ENCODE measurements at regions not wholly inside any gene's neighbourhood (a gene's known extent, or its start where the extent isn't known, plus 50 kb on each side); places are given as distances from the start of the nearest gene placed in this dataset.
"Not testable (repeated sequence)": the region's sequence is repeated elsewhere in the genome, so short reads cannot be mapped to it uniquely, and the experiment has no call there.

DNA sequence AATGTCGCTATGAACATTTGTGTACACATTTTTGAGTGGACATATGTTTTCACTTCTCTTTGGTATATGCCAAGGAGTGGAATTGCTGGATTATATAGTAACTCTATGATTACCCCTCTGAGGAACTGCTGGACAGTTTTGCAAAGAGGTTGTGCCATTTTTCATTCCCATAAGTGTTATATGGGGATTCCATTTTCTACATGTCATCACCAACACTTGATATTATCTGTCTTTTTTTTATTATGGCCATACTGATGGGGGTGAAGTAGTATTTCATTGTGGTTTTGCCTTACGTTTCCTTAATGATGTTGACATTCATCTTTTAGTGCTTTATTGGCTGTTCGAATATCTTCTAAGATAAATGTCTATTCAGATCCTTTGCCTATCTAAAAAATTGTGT lies 171.8 kb upstream of the LAMA2 start:
- intact Hi-C loops (cut with DNase I): no loop called here
- H3K36me3 ChIP-seq: no peaks in the 10 kb centered on the region
- H3K4me3 ChIP-seq: no peak overlapping the region
- H3K4me1 ChIP-seq: no peaks in the 10 kb centered on the region
- no peaks in the 10 kb centered on the region for H3K9me3 ChIP-seq
- no peak for DNase-seq (ENCODE audit: low spot score in 2 of 2)
- H3K27me3 ChIP-seq: no peaks in the 10 kb centered on the region
- H3K27ac ChIP-seq: no peak overlapping the region
- TF ChIP-seq, protein P1, sequence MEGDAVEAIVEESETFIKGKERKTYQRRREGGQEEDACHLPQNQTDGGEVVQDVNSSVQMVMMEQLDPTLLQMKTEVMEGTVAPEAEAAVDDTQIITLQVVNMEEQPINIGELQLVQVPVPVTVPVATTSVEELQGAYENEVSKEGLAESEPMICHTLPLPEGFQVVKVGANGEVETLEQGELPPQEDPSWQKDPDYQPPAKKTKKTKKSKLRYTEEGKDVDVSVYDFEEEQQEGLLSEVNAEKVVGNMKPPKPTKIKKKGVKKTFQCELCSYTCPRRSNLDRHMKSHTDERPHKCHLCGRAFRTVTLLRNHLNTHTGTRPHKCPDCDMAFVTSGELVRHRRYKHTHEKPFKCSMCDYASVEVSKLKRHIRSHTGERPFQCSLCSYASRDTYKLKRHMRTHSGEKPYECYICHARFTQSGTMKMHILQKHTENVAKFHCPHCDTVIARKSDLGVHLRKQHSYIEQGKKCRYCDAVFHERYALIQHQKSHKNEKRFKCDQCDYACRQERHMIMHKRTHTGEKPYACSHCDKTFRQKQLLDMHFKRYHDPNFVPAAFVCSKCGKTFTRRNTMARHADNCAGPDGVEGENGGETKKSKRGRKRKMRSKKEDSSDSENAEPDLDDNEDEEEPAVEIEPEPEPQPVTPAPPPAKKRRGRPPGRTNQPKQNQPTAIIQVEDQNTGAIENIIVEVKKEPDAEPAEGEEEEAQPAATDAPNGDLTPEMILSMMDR (IDR thresholded peaks at IDR 0.05): no peak

DNA sequence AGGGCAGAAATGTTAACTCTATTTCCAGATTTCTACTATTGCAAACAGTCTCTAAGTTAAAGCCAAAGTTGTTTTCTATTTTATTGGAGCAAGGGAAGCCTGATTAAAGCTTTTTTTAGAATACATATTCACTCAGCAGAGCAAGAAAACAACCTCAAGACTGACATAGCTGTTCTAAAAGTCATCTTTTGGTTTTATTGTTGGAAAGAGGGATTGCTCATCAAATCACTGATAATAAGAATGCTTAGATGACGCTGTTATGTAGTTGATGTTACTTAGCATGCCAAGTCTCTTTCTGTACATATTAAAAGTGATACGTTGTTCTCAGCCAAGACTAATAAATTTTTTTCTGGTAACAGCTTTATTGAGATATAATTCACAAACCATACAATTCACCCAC lies 172.6 kb upstream of the LAMA2 start:
- H3K9me3 ChIP-seq: no peaks in the 10 kb centered on the region
- DNase-seq (ENCODE audit: low spot score in 2 of 2): no peak
- H3K4me1 ChIP-seq: no peaks in the 10 kb centered on the region
- H3K27ac ChIP-seq: no peak overlapping the region
- no peak overlapping the region for H3K4me3 ChIP-seq
- no peaks in the 10 kb centered on the region for H3K27me3 ChIP-seq
- H3K36me3 ChIP-seq: no peaks in the 10 kb centered on the region
- TF ChIP-seq, protein P1 (IDR thresholded peaks at IDR 0.05): no peak
- intact Hi-C loops (cut with DNase I): no loop called here

GRCh38 chr6:128704601-128705000 lies 178.3 kb upstream of the LAMA2 start:
- no peak overlapping the region for H3K27ac ChIP-seq
- no peaks in the 10 kb centered on the region for H3K27me3 ChIP-seq
- no peak for DNase-seq (ENCODE audit: low spot score in 2 of 2)
- H3K9me3 ChIP-seq: no peaks in the 10 kb centered on the region
- no peaks in the 10 kb centered on the region for H3K36me3 ChIP-seq
- no peak overlapping the region for H3K4me3 ChIP-seq
- TF ChIP-seq, protein P1 (IDR thresholded peaks at IDR 0.05): no peak
- H3K4me1 ChIP-seq: no peaks in the 10 kb centered on the region
- intact Hi-C loops (cut with DNase I): no loop called here

GRCh38 chr6:128703794-128704193 lies 179.1 kb upstream of the LAMA2 start:
- H3K36me3 ChIP-seq; intact Hi-C loops (cut with DNase I): not testable (repeated sequence)

DNA sequence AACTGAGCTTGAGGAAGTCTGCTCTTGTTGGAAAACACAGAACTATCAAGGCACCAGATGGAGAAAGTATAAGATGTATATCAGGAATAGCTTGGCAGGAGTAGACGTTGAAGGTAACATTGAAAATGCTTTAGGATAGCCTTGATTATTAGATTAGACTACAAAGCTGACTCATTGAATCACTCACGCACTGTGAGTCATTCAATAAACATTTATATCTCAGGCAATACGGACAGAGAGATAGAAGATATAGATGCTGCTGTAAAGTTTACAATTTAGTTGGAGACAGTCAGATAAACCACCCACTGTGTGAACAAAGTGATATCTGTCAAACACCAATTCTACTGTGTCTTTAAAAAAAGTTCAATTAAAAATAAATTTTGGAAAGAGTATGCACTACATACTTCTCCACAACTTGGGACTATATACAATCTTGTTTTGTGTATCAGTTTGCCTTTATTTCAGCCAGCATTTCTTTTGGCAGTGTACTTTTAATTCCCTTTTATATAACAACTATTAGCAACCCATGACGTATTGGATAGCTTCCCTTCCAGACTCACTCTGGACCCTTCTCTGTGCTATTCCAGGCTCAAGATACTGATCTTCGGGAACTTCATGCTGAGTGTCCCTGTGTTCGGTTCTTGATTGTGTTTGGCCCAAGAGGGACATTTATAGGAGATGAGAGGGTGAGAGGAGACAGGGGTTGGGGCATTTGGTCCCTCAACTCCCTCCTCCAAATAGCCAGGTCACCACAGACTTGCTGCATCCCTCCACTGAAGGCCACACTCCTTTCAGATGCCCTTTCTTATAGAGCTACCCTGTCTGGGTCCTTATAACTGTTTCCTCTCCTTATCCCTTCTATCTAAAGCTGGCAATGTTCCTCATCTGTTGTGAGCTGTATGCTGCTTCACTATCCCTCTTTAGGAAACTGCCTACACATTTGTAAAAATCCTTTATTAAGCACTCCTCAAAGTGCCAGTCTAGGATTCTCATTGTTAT lies 176.6 kb upstream of the PTPRK start:
- H3K27ac ChIP-seq: no peak overlapping the region
- no peak for DNase-seq (ENCODE audit: low spot score in 2 of 2)
- H3K9me3 ChIP-seq: no peaks in the 10 kb centered on the region
- intact Hi-C loops (cut with DNase I): no loop called here
- no peaks in the 10 kb centered on the region for H3K27me3 ChIP-seq
- H3K36me3 ChIP-seq: no peaks in the 10 kb centered on the region
- H3K4me3 ChIP-seq: no peak overlapping the region
- TF ChIP-seq, protein P1 (IDR thresholded peaks at IDR 0.05): no peak
- H3K4me1 ChIP-seq: no peaks in the 10 kb centered on the region

More at GRCh38 chr6:128703794-128704193, 179.1 kb upstream of the LAMA2 start:
- H3K27ac ChIP-seq; H3K4me3 ChIP-seq; H3K9me3 ChIP-seq; H3K4me1 ChIP-seq; H3K27me3 ChIP-seq; DNase-seq (ENCODE audit: low spot score in 2 of 2): not testable (repeated sequence)

DNA sequence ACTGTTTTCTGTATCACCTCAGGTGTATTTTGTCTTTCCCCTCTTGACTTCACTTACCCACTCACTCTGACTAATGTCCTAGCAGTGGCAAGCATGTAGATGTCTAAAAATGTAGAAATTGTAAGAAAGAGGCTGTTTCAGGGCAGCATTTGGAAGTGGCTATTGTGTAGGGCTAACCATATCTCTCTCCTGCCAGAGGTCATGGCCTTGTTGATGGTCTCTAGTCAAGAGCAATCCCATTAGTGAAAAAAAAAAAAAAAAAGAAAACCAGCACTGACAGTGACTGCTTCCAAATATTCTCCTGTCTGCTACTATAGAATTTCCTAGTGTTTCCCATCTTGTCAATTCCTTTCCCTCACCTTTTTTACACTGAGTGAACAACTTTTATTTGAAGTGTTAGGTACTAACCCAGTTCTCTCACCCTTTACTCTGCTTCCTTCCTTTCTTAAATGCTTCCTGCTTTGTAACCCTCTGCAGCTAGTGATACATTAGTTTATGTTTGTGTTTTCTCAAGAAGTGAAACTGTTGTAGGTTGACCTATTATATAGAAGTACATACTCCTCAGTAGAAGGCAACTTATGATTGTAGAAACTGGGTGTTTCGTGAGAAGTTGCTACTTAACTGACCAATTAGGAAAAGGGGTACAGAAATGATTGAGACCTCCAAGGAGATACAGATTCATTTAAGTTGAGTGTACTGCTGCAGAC lies 174.1 kb upstream of the PTPRK start:
- Histone ChIP-seq H3K4me3 (no peak overlapping the region), H3K36me3 (no peaks in the 10 kb centered on the region), H3K27me3 (no peaks in the 10 kb centered on the region), H3K9me3 (no peaks in the 10 kb centered on the region), H3K27ac (no peak overlapping the region), H3K4me1 (no peaks in the 10 kb centered on the region)
- no peak for DNase-seq (ENCODE audit: low spot score in 2 of 2)
- TF ChIP-seq, protein P1 (IDR thresholded peaks at IDR 0.05): no peak
- intact Hi-C loops (cut with DNase I): no loop called here
